GM19438 (cell line): ENCODE measurements at regions not wholly inside any gene's neighbourhood (a gene's known extent, or its start where the extent isn't known, plus 50 kb on each side); places are given as distances from the start of the nearest gene placed in this dataset.
A peak's percentile ranks its signal among the peaks of the same experiment; 100 is the strongest.

Experiments used
- ATAC-seq: cut with Tn5 transposase; IDR thresholded peaks from one replicate; pipeline ENCODE4 v1.9.1; 2021; ENCODE audit warnings: low read depth; ENCODE audit not compliant: unreplicated experiment

DNA sequence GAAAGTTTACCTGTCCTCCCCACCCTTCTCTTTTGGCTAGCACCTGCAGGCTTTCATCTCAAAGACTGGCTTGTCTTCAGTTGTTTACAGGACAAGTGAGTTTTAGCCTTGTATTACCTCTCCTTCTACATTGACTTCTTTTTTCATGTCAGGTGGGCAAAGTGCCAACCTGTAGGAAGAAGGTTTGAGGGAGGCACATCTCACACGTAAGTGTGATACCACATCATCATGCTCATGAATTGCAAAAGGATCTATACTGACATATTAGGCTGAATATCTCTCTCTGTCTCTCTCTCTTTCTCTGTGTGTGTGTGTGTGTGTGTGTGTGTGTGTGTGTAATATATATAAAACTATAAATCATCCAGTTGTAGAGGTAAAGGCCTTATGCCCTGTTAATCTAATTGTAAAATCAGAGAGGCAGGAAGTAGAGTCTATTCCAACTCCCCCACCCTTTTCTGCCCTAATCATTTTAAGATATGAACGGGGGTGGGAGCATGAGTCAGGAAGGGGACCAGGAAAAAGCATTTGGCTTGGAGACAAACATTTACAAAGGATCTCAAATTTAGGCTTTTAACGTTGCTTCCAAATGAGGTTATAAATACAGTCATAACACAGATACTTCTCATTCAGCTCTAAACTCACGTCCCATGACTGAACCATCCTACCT, 107.0 kb upstream of the PFN2 start:
- ATAC-seq, result no peak

- no peak for ATAC-seq
Measured at GRCh38 chr3:150077107-150077506, 106.4 kb upstream of the PFN2 start.

- ATAC-seq, result no peak
Measured at GRCh38 chr3:150076443-150076842, 105.7 kb upstream of the PFN2 start.

DNA sequence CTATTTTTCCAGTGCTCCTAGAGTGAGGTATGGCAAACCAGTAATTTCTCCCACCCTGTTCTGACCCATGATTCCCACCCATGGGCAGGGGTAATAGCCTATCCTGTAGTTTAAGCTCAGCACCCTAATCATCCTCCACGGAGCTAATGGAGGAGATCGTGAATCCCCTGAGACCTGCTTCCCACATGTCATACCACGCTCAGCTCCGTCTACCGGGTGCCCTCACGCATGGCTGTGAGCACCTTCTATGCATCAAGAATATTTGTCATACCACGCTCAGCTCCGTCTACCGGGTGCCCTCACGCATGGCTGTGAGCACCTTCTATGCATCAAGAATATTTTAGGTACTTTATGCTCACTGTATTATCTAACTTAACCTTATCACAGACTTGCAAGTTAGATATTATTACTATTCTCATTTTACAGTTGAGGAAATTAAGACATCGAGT, 104.7 kb upstream of the PFN2 start:
- ATAC-seq, result no peak

DNA sequence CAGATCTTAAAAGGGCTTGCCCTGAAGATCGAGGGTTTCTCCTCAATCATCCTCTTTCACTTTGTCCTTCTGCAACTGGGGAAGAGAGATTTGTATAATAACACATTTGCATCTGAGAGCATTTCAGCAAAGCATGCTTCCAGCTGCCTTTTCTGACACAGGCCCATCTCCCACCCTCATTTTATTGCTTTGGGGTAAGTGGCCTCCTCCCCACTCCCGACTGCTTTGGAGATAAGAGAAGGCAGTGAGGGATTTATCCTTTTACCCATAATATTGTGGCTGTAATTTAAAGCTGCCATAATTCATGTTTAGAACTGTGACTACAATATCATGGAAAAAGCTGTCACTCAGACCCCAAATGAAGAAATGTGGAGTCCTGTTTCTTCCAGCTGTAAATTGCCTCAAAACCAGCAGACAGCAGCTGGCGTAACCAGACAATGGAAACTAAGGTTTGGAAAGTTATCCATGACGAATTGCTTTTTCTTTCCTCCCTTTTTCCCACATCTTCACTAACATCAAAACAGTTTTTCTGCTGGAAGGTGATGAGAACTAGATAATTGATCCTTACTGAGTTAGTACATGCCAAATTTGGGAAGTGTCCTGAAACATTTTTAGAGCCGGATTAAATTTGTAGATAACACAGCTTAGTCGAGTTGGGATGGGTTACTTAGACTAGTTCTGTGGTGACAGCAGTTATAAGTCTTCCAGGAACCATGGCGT, 104.2 kb upstream of the PFN2 start:
- peak; percentile 72 for ATAC-seq

DNA sequence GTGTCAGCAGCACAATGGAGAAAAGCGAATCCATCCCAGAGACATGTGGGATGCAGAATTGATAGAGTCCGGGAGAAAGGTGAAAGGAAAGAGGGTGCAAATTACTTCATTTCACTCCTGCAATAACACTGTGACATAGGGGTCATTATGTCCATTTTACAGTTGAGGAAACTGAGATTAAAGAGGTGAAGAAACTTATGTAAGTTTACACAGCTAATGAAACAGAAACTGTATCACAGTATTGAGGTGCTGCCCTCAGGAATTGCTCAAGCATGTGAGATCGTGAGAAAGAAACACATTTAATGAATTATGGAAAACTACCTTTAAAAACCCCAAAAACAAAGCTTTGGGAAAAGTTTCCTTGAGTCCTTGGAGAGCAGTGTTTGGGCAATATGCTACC, 103.6 kb upstream of the PFN2 start:
- ATAC-seq, result peak; percentile 65

DNA sequence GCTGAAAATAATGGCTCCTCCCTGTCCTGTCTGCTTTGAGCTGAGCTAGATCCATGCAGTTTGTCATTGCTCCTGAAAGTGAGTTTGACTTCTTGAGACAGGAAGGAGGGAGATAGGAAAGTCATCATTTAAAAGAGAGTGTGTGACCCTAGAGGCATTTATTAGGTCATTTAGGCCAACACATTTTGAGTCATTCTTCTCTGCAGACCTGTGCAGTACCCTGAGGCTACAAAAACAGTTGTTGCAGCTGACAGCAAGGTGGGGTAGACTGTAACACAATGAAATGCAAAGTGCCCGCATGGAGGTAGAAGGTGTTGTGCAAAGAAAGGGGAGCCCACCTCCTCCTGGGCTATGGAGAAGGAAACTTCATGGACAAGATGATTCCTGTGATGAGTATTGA, 102.8 kb upstream of the PFN2 start:
- no peak for ATAC-seq

GRCh38 chr3:150073031-150073430, 102.3 kb upstream of the PFN2 start:
- ATAC-seq, result no peak

DNA sequence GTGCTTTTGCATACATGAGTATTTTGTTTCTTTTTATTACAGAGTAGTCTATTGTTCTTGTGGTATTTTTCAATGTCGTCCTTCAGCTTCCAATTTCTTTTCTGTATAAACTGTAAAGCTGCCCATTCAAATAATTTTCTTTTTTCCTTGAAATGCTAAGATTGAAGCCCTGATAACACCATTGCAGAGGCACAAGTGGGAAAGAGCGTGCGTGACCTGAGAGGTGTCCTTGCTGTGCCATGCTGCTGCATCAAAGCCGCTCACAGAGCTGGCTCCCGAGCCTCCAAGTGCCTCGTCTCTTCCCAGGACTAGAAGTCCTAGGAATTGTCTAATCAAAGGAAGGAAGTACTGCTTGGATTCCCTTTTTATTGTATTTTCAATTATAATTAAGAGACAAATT, 101.9 kb upstream of the PFN2 start:
- no peak for ATAC-seq

DNA sequence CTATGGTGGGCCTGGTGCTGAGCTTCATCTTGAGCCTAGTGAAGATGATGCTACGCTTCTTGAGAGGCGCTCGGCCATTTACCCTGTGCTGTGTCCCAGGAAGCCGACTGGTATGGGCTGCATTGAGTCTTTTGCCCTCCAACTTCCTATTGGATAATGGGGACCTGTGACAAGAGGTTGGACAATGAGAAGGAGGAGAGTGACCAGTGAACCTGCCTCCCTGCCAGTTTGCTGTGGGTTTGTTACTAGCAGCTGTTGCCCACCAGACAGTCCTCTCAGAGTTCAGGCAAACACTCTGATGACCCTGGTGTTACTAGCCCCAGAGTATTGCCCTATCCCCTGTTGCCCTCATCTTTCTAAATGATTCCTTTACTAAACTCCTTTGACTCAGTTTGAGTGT, 99.6 kb upstream of the PFN2 start:
- no peak for ATAC-seq

DNA sequence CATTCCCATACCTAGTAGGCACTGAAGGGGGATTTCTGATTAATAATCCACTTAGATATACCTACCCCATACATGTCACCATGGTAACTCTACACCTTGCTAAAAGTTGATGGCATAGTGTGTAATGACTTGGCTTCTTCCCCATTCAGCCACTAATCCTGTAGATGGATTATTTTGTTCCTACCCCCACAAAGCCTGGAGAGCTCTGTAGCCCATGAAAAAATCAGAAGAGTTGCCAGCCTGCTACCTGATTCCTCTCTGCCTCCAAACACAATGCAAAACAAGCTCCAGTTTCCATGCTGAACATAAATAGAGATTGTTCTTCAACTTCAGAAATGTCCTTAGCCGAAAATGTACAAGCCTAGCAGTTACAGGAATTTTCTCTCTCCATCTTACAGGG, 98.9 kb upstream of the PFN2 start:
- no peak for ATAC-seq

- ATAC-seq, result no peak
Measured at GRCh38 chr3:150069154-150069527, 98.4 kb upstream of the PFN2 start.

DNA sequence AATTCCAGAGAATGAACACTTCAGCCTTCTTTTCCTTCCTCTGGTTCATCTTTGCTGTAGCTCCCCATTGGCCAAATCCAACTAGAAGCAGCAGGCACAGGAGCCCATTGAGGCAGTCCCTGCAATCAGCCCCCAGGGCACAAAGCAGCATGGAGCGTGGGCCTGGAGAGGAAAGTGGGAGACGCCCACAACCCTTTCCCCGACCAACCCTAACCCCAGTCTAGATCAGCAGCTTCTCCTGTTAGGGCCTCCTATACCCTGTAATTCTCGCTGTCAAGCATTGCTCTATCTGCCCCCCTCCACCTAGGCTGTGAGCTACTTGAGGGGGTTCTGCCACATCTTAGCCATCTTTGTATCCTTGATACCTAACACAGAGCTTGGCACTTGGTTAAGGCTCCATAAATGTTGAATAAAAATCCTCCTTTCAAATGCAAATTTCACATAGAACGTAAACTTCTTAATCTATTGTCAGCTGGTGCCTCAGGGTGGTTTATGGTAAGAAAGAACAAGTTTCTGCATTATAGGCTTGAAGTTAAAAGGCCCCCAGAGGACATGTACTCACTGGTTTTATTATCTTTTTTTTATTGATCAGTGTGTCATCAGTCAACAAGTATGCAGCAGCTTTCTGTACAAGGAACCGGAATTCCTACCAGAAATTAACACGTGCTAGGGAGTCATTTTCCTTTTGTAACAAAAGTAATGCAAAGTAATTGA, 97.9 kb upstream of the PFN2 start:
- ATAC-seq, result no peak

DNA sequence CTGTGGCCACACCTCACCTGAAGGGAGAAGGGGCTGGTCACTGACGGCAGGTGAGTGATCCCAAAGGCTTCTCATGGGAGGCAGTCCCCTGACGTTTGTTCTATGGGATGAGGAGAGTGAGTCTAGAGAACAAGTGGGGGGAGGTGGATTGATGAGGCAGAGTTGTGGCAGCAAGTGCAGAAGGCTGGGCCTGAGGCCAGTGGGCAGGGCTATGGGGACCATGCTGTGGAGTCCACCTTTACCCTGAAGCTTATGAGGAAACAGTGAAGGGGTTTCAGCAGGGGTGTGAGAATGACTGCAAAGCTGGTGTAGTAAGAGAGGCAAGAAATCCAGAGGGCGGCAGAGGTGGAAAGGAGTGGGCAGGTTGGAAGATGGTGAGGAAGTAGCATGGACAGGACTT, 96.9 kb upstream of the PFN2 start:
- no peak for ATAC-seq

DNA sequence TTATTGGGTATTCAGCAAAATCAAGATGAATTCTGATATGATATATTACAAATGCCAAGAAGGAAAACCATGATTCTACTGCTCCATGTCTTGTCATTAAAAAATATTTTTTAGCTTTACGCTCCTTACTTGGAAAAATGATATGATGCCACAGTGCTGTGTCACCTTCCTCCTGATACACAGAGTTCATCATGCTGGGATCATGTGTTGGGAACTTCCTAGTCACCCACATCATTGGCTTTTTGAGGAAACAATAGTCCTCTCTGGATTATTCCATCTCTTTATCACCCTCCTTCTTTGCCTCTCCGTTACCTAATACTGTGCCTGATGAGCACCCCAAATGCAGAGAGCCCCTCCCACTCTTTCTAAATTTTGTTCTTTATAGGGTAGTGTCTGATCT, 94.3 kb upstream of the PFN2 start:
- ATAC-seq, result no peak

DNA sequence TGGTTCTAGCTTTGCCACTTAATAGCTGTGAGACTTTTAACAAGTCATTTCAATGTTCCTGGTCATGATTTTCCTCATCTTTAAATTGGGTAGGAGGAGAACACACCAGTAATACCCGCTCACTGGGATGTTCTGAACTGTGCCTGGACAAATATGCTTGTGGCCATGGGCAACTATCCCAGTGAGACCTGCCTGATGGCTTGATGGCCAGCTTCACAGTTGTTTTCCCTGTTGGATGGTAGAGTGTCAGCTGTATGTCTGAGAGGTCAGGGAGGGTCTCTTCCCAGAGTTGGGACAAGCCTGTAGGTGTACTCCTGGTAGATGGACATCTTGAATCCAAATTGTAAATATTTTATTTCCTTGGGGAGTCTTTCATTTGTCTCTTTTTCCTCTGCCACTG, 92.5 kb upstream of the PFN2 start:
- ATAC-seq, result no peak

DNA sequence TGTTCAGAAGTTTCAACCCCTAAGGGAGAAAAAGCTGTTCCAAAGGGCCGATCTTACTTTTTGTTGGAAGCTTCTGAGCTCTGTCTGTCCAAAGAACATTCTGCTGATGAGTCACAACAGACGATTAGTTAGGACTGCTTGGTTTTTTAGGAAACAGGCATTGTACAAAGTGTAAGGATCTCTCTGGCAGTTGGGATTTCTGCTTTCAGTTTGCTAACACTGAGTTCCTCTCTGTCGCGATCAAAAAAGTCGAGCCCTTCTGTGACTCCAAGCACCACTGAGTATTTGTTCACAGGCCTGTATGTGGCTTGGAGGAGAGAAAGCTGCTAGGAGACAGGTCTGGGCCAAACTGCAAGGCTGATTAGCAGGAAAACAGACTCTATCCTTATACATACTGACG, 91.8 kb upstream of the PFN2 start:
- ATAC-seq, result no peak

DNA sequence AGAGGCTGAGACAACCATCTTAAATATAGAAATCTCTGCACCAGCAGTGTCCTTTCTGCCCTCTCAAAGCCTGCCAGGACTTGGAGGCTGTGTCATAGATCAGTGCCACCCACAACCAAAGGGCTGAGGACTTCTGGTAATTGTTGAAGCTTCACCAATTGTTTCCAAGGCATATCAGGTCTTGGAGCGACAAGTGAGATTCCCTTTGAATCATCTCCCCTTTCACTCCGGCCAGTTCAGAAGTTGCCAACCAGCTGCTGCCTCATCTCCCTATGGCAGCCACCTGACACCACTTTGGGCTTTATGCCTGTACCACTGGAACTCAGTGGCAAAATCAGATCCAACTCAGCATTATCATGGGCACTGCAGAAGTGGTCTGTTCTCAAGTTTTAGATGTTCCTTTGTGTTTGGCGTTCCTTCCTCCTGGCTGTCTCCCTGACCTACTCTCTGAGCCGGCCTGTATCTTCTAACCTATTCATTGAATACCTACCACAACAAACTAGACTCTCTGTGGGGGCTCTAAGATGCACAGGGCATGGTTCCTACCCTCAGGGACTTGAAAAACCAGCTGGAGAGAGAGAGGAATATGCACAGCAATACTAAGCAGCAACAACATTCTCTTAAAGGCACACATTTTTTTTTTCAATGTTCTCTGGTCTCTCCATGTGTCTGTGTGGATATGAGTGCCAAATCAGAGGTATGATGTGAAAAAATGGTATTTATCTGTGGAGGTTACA, 90.8 kb upstream of the PFN2 start:
- ATAC-seq, result no peak

DNA sequence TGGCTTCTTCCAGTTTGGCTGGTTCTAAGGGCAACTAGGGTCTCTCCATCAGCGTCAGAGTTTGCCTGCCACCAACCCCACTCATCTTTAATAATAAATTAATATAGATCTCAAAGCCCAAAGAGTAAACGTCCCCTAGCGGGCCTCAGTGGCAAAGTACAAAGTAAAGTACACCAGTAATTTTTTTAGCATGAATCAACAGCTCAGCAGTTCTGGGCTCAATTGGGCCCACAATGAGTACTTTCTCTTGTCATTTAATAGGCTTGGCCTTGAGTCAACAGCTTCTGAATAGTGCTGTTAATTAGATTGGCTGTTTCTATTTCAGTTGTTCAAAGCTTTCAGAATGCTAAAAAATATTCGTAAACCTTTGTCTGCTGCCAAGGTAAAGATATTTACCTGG, 89.0 kb upstream of the PFN2 start:
- no peak for ATAC-seq

DNA sequence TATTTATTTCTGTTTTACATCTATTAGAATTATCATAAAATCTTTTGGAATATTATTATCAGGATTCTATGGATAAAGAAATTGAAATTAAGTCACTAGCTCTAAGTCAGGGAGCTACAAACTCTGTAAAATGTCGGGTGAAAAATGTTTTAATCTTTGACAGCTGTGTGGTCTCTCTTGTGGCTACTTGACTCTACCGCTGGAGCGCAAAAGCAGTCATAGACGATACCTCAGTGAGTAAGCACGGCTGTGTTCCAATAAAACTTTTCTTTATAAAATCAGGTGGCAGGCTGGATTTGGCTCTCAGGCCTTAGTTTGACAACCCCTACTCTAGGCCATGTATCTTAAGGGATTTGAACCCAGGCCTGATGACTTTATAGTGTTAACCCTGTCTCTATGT, 88.5 kb upstream of the PFN2 start:
- no peak for ATAC-seq

DNA sequence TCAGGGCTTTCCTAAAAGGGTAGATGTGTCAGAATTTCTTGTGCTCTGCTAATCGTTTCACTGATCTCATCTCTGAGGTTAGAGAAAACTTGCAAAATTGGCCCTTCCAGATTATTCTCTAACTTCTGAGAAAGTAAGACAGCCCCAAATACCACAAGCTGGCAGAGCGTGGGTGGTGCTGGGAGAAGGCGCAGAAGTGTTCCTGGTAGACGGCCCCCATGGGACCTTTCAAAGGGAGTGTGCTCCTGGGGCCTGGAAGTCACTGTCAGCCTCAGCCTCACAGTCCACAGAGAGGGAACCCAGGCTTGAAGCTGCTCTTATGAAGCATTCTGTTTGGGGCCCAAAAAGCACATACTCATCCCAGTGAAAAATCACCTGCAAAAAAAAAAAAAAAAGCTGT, 86.5 kb upstream of the PFN2 start:
- no peak for ATAC-seq
